CD4-positive, alpha-beta T cell treated with Interleukin-17A for 1 hour (primary cell): ENCODE measurements at regions not wholly inside any gene's neighbourhood (a gene's known extent, or its start where the extent isn't known, plus 50 kb on each side); places are given as distances from the start of the nearest gene placed in this dataset.
"Not testable (repeated sequence)": the region's sequence is repeated elsewhere in the genome, so short reads cannot be mapped to it uniquely, and the experiment has no call there.

Source experiments
- DNase-seq: peaks from one replicate; pipeline ENCODE4 v3.0.0-alpha.2; 2020

- DNase-seq: no peak
These were observed 117.9 kb upstream of the MED14 start for GRCh38 chrX:40853004-40853815.

- DNase-seq: no peak
These were observed 118.4 kb upstream of the MED14 start for GRCh38 chrX:40853816-40854123.

GRCh38 chrX:40854242-40854641 lies 118.9 kb upstream of the MED14 start:
- DNase-seq: no peak

GRCh38 chrX:40855411-40855810 lies 120.1 kb upstream of the MED14 start:
- DNase-seq: no peak

- DNase-seq: no peak
These were observed 120.7 kb upstream of the MED14 start for GRCh38 chrX:40855932-40856515.

GRCh38 chrX:40861952-40862554 lies 126.7 kb upstream of the MED14 start:
- DNase-seq: not testable (repeated sequence)

- DNase-seq: not testable (repeated sequence)
These were observed 127.9 kb upstream of the MED14 start for GRCh38 chrX:40863260-40863659.

GRCh38 chrX:40863671-40864070 lies 128.3 kb upstream of the MED14 start:
- DNase-seq: no peak

GRCh38 chrX:40864972-40865371 lies 129.6 kb upstream of the MED14 start:
- DNase-seq: no peak

- DNase-seq: no peak
These were observed 131.6 kb upstream of the MED14 start for GRCh38 chrX:40866893-40867292.

GRCh38 chrX:40867352-40867751 lies 132.0 kb upstream of the MED14 start:
- no peak for DNase-seq

- no peak for DNase-seq
These were observed 133.5 kb upstream of the MED14 start for GRCh38 chrX:40868868-40869267.

- DNase-seq: not testable (repeated sequence)
These were observed 135.6 kb upstream of the MED14 start for GRCh38 chrX:40870982-40871381.

- no peak for DNase-seq
These were observed 136.2 kb upstream of the MED14 start for GRCh38 chrX:40871385-40872082.

- DNase-seq: no peak
These were observed 137.0 kb upstream of the MED14 start for GRCh38 chrX:40872351-40872750.

GRCh38 chrX:40875476-40875875 lies 140.1 kb upstream of the MED14 start:
- DNase-seq: no peak

GRCh38 chrX:40877887-40878286 lies 142.5 kb upstream of the MED14 start:
- DNase-seq: peak; percentile 52

GRCh38 chrX:40878766-40879165 lies 143.4 kb upstream of the MED14 start:
- DNase-seq: no peak

GRCh38 chrX:40879172-40879571 lies 143.8 kb upstream of the MED14 start:
- DNase-seq: not testable (repeated sequence)

GRCh38 chrX:40880712-40881111 lies 145.4 kb upstream of the MED14 start:
- DNase-seq: no peak

- DNase-seq: no peak
These were observed 147.8 kb upstream of the MED14 start for GRCh38 chrX:40883021-40883619.

- no peak for DNase-seq
These were observed 150.6 kb upstream of the MED14 start for GRCh38 chrX:40885989-40886388.

- DNase-seq: no peak
These were observed 152.1 kb upstream of the MED14 start for GRCh38 chrX:40887476-40887875.
